Gastrocnemius medialis (tissue), 4 donors: ENCODE measurements at regions not wholly inside any gene's neighbourhood (a gene's known extent, or its start where the extent isn't known, plus 50 kb on each side); places are given as distances from the start of the nearest gene placed in this dataset.
"Not testable (repeated sequence)": the region's sequence is repeated elsewhere in the genome, so short reads cannot be mapped to it uniquely, and the experiment has no call there.

ENCODE experiments used
- CTCF ChIP-seq, 5 experiments: fragments of 450-650 bp in 3 of 5; fragments of 200-600 bp in 2 of 5; sonication (generic) in 2 of 5; IDR thresholded peaks in 4 of 5; conservative IDR thresholded peaks in 1 of 5; 1 replicate in 4 of 5; 2 replicates in 1 of 5; pipeline ENCODE4 v1.5.1; 2016 to 2019; ENCODE audit warnings: antibody characterized with exemption in 5 of 5, mild to moderate bottlenecking in 3 of 5, moderate library complexity in 3 of 5
- POLR2A ChIP-seq, 2 donors: fragments of 450-650 bp; IDR thresholded peaks; one replicate each; pipeline ENCODE4 v1.6.1; 2017; ENCODE audit warnings: antibody characterized with exemption in 2 of 2, mild to moderate bottlenecking in 2 of 2, moderate library complexity in 2 of 2

- not testable (repeated sequence) for TF ChIP-seq CTCF (IDR thresholded peaks at IDR 0.05 in 4 of 5, conservative IDR thresholded peaks at IDR 0.05 in 1 of 5); POLR2A (IDR thresholded peaks at IDR 0.05)
Measured at GRCh38 chr2:103200774-103201173, 438.9 kb downstream of the TMEM182 start.
